H9 (cell line): ENCODE measurements at regions not wholly inside any gene's neighbourhood (a gene's known extent, or its start where the extent isn't known, plus 50 kb on each side); places are given as distances from the start of the nearest gene placed in this dataset.
A peak's percentile ranks its signal among the peaks of the same experiment; 100 is the strongest.

Experiments
- DNase-seq: peaks from one replicate; pipeline ENCODE4 v3.0.0-alpha.2; 2017
- H2AFZ ChIP-seq: one replicate; pipeline ENCODE4 v1.6.1; 2013; ENCODE audit warnings: mild to moderate bottlenecking, low read length, control low read depth, moderate library complexity
- H2AK5ac ChIP-seq: 2 replicates; pipeline ENCODE4 v1.6.1; 2013; ENCODE audit warnings: low read length, control low read depth, mixed read lengths; ENCODE audit not compliant: insufficient read length
- H2BK120ac ChIP-seq: one replicate; pipeline ENCODE4 v1.6.1; 2013; ENCODE audit warnings: low read depth, mild to moderate bottlenecking, low read length, control low read depth, inconsistent platforms; ENCODE audit not compliant: poor library complexity, severe bottlenecking
- H2BK12ac ChIP-seq: 2 replicates; pipeline ENCODE4 v1.6.1; 2013; ENCODE audit warnings: low read length, control low read depth, mixed read lengths, low read depth; ENCODE audit not compliant: insufficient read length
- H2BK15ac ChIP-seq: 2 replicates; pipeline ENCODE4 v1.6.1; 2013; ENCODE audit warnings: low read depth, low read length, control low read depth
- H2BK20ac ChIP-seq: one replicate; pipeline ENCODE4 v1.6.1; 2013; ENCODE audit warnings: low read depth, mild to moderate bottlenecking, low read length, control low read depth, inconsistent platforms; ENCODE audit not compliant: poor library complexity, severe bottlenecking
- H2BK5ac ChIP-seq: 2 replicates; pipeline ENCODE4 v1.6.1; 2013; ENCODE audit warnings: low read length, control low read depth, mixed read lengths; ENCODE audit not compliant: insufficient read length
- H3K14ac ChIP-seq: 2 replicates; pipeline ENCODE4 v1.6.1; 2013; ENCODE audit warnings: low read length, control low read depth; ENCODE audit not compliant: insufficient read depth
- H3K18ac ChIP-seq: 2 replicates; pipeline ENCODE4 v1.6.1; 2013; ENCODE audit warnings: low read depth, mild to moderate bottlenecking, mixed read lengths, low read length, control low read depth; ENCODE audit not compliant: insufficient read length
- H3K23ac ChIP-seq: 2 replicates; pipeline ENCODE4 v1.6.1; 2013; ENCODE audit warnings: low read length, control low read depth, mixed read lengths, low read depth; ENCODE audit not compliant: insufficient read length
- H3K23me2 ChIP-seq: 2 replicates; pipeline ENCODE4 v1.6.1; 2013; ENCODE audit warnings: low read depth, mild to moderate bottlenecking, mixed read lengths, low read length, control low read depth; ENCODE audit not compliant: insufficient read length, poor library complexity, severe bottlenecking
- H3K27ac ChIP-seq: 2 replicates; pipeline ENCODE4 v1.5.1; 2013; ENCODE audit warnings: low read length, control low read depth, mixed read lengths, low read depth; ENCODE audit not compliant: insufficient read length
- H3K27me3 ChIP-seq: 2 replicates; pipeline ENCODE4 v1.6.1; 2013; ENCODE audit warnings: low read length, control low read depth, inconsistent platforms; ENCODE audit not compliant: insufficient read depth
- H3K4ac ChIP-seq: 2 replicates; pipeline ENCODE4 v1.6.1; 2013; ENCODE audit warnings: low read depth, mild to moderate bottlenecking, control low read depth, inconsistent platforms, low read length, moderate library complexity
- H3K4me1 ChIP-seq: 2 replicates; pipeline ENCODE4 v1.6.1; 2013; ENCODE audit warnings: low read length, control low read depth, inconsistent platforms; ENCODE audit not compliant: insufficient read depth
- H3K4me2 ChIP-seq: 2 replicates; pipeline ENCODE4 v1.6.1; 2013; ENCODE audit warnings: low read length, control low read depth, mixed read lengths; ENCODE audit not compliant: insufficient read length, insufficient read depth
- H3K56ac ChIP-seq: 2 replicates; pipeline ENCODE4 v1.6.1; 2013; ENCODE audit warnings: low read depth, mild to moderate bottlenecking, mixed read lengths, low read length, control low read depth; ENCODE audit not compliant: insufficient read length
- H3K79me1 ChIP-seq: 2 replicates; pipeline ENCODE4 v1.6.1; 2013; ENCODE audit warnings: low read depth, mild to moderate bottlenecking, moderate library complexity, low read length, control low read depth, inconsistent platforms; ENCODE audit not compliant: insufficient read depth, poor library complexity, severe bottlenecking
- H3K79me2 ChIP-seq: 2 replicates; pipeline ENCODE4 v1.6.1; 2013; ENCODE audit warnings: low read length, control low read depth, inconsistent platforms; ENCODE audit not compliant: insufficient read depth
- H3K9ac ChIP-seq: 2 replicates; pipeline ENCODE4 v1.6.1; 2013; ENCODE audit warnings: low read length, control low read depth, mixed read lengths; ENCODE audit not compliant: insufficient read length; ENCODE audit errors: extremely low read depth
- H3K9me3 ChIP-seq: one replicate; pipeline ENCODE4 v1.6.1; 2013; ENCODE audit warnings: low read depth, low read length, inconsistent platforms; ENCODE audit not compliant: control insufficient read depth
- H3T11ph ChIP-seq: one replicate; pipeline ENCODE4 v1.6.1; 2013; ENCODE audit warnings: mild to moderate bottlenecking, low read length, control low read depth, inconsistent platforms
- H4K20me1 ChIP-seq: one replicate; pipeline ENCODE4 v1.6.1; 2013; ENCODE audit not compliant: control insufficient read depth, insufficient read length, insufficient read depth
- H4K5ac ChIP-seq: 2 replicates; pipeline ENCODE4 v1.6.1; 2013; ENCODE audit warnings: low read depth, mild to moderate bottlenecking, mixed read lengths, low read length, control low read depth; ENCODE audit not compliant: insufficient read length
- H4K8ac ChIP-seq: replicated peaks from 2 replicates; pipeline ENCODE4 v1.6.1; 2013; ENCODE audit warnings: low read length, control low read depth, mixed read lengths, low read depth; ENCODE audit not compliant: insufficient read length
- H4K91ac ChIP-seq: 2 replicates; pipeline ENCODE4 v1.6.1; 2013; ENCODE audit warnings: low read depth, mild to moderate bottlenecking, moderate library complexity, mixed read lengths, low read length, control low read depth; ENCODE audit not compliant: insufficient read length
- H3K27ac Mint-ChIP-seq, 3 experiments: 2 replicates in 2 of 3; 3 replicates in 1 of 3; pipeline ENCODE4 v1.8.0; 2020 to 2021; ENCODE audit warnings: mixed read lengths in 3 of 3, mild to moderate bottlenecking in 1 of 3, moderate library complexity in 1 of 3
- H3K27me3 Mint-ChIP-seq: 2 replicates; pipeline ENCODE4 v1.8.0; 2021; ENCODE audit warnings: low read depth, mild to moderate bottlenecking, moderate library complexity, mixed read lengths
- H3K36me3 Mint-ChIP-seq, 3 experiments: 2 replicates in 2 of 3; 3 replicates in 1 of 3; pipeline ENCODE4 v1.8.0; 2020 to 2021; ENCODE audit warnings: low read depth in 3 of 3, mixed read lengths in 3 of 3; ENCODE audit not compliant: insufficient read depth in 1 of 3
- H3K4me1 Mint-ChIP-seq, 2 experiments: 2 replicates each; pipeline ENCODE4 v1.8.0; 2020; ENCODE audit warnings: mixed read lengths in 2 of 2
- H3K4me3 Mint-ChIP-seq, 2 experiments: 2 replicates in 1 of 2; 3 replicates in 1 of 2; pipeline ENCODE4 v1.8.0; 2020 to 2021; ENCODE audit warnings: mild to moderate bottlenecking in 2 of 2, mixed read lengths in 2 of 2, moderate library complexity in 1 of 2
- H3K9me3 Mint-ChIP-seq, 2 experiments: 2 replicates in 1 of 2; 3 replicates in 1 of 2; pipeline ENCODE4 v1.8.0; 2020; ENCODE audit warnings: mild to moderate bottlenecking in 2 of 2, mixed read lengths in 2 of 2, moderate library complexity in 1 of 2
- CTCF ChIP-seq: fragments of 200-600 bp; sonication (generic); conservative IDR thresholded peaks from 3 replicates; pipeline ENCODE4 v1.8.0; 2021; ENCODE audit warnings: antibody characterized with exemption, mild to moderate bottlenecking
- WGBS: extraction: QIAGEN DNeasy Blood & Tissue Kit; methylation state at CpG from one replicate; pipeline ENCODE4 v1.1.7; 2013; ENCODE audit warnings: missing lambda C conversion rate, low lambda C conversion rate, mixed read lengths; ENCODE audit not compliant: insufficient read length; ENCODE audit errors: extremely low coverage; 5-methylcytosine and 5-hydroxymethylcytosine counted together

DNA sequence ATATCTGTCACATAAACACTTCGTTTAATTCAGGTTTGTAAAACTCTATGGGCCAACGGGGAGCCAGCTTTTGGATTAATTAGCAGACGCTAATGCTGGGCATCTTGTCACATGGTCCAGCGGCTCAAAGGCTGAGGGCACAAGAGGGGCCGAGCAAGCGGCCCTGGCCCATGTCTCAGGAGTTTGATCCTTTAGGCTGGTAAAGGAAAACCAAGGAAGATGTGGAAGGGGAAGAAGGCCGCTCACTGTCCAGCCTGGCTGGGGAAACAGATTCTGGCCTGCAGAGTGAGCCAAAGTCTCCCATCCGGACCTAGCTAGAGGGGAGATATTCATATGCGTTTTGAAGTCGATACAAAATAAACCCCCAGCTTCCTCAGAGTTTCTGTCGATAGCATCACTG lies 248.6 kb upstream of the SIX2 start:
- TF ChIP-seq CTCF = no peak
- peak overlapping the region in 1 of 2 experiments; percentile 18; a peak in 1 of 5 replicates for H3K4me3 Mint-ChIP-seq
- Histone ChIP-seq H2BK120ac (no peak overlapping the region), H3K56ac (no peak overlapping the region), H3K23ac (no peak overlapping the region), H3K9me3 (no peaks in the 10 kb centered on the region), H2BK12ac (no peak overlapping the region), H2AFZ (no peak overlapping the region), H3K9ac (no peak overlapping the region), H4K91ac (no peak overlapping the region), H3K18ac (no peak overlapping the region), H4K5ac (no peak overlapping the region), H3K23me2 (no peaks in the 10 kb centered on the region), H3K27me3 (no peaks in the 10 kb centered on the region), H2AK5ac (no peak overlapping the region), H3T11ph (no peak overlapping the region), H3K4ac (no peak overlapping the region), H3K27ac (no peak overlapping the region), H3K79me1 (no peaks in the 10 kb centered on the region), H2BK5ac (no peak overlapping the region), H3K14ac (no peak overlapping the region), H3K4me2 (no peak overlapping the region), H4K20me1 (no peaks in the 10 kb centered on the region), H4K8ac (no peak overlapping the region), H3K79me2 (no peaks in the 10 kb centered on the region), H2BK15ac (no peak overlapping the region), H2BK20ac (no peak overlapping the region), H3K4me1 (peaks cover 11% of the 10 kb centered on the region; the same call in 1 of the 2 replicates)
- peaks cover 5 to 6% of the 10 kb centered on the region in 2 experiments; a peak in 3 of 5 replicates for H3K9me3 Mint-ChIP-seq
- peaks cover 49 to 57% of the 10 kb centered on the region in 2 experiments for H3K4me1 Mint-ChIP-seq
- no CpG with 5 or more reads among the region's 11 CpGs for WGBS
- peaks cover 0 to 13% (median 2%) of the 10 kb centered on the region in 3 experiments; a peak in 3 of 7 replicates for H3K36me3 Mint-ChIP-seq
- no peak for DNase-seq
- peaks cover 4% of the 10 kb centered on the region; the same call in 1 of the 2 replicates for H3K27me3 Mint-ChIP-seq
- H3K27ac Mint-ChIP-seq = no peak overlapping the region
